ENCODE measurements at regions not wholly inside any gene's neighbourhood (a gene's known extent, or its start where the extent isn't known, plus 50 kb on each side); places are given as distances from the start of the nearest gene placed in this dataset.
"Not testable (repeated sequence)": the region's sequence is repeated elsewhere in the genome, so short reads cannot be mapped to it uniquely, and the experiment has no call there.

GRCh38 chr20:30007496-30007895, 1250.0 kb upstream of the DEFB115 start:
- not testable (repeated sequence) for H3K4me3 ChIP-seq (replicated peaks in 1 of 2; ENCODE audit: low read depth in 2 of 2, low read length in 2 of 2)
- peak in 1 of 2 donors; percentile 0 for DNase-seq (ENCODE audit: low read depth in 2 of 2)
